SU-DHL-6 (cell line): ENCODE measurements at regions not wholly inside any gene's neighbourhood (a gene's known extent, or its start where the extent isn't known, plus 50 kb on each side); places are given as distances from the start of the nearest gene placed in this dataset.

Experiments
- H2AFZ ChIP-seq: fragments of 200-600 bp; sonication (generic); 2 replicates; pipeline ENCODE4 v1.6.1; 2014; ENCODE audit warnings: low read depth, mild to moderate bottlenecking, moderate library complexity, mixed read lengths, antibody characterized with exemption, low read length; ENCODE audit not compliant: severe bottlenecking
- H3F3A ChIP-seq: fragments of 200-600 bp; shearing (Covaris generic); 2 replicates; pipeline ENCODE4 v1.6.0; 2016; ENCODE audit warnings: antibody characterized with exemption, mild to moderate bottlenecking; ENCODE audit not compliant: insufficient read depth
- H3K27ac ChIP-seq: fragments of 200-600 bp; sonication (generic); 2 replicates; pipeline ENCODE4 v1.5.1; 2016; ENCODE audit warnings: low read depth, mild to moderate bottlenecking, low read length, moderate library complexity, mixed read lengths
- H3K27me3 ChIP-seq: fragments of 200-600 bp; sonication (generic), shearing (Covaris generic); 2 replicates; pipeline ENCODE4 v1.6.0; 2014; ENCODE audit warnings: mild to moderate bottlenecking, low read length
- H3K36me3 ChIP-seq: fragments of 200-600 bp; sonication (generic); 2 replicates; pipeline ENCODE4 v1.6.1; 2014; ENCODE audit warnings: mild to moderate bottlenecking, low read length, mixed read lengths
- H3K4me2 ChIP-seq: fragments of 300-600, 200-600 bp; shearing (Covaris generic), sonication (generic); 2 replicates; pipeline ENCODE4 v1.6.0; 2014; ENCODE audit warnings: low read length, low read depth, mild to moderate bottlenecking; ENCODE audit not compliant: poor library complexity, severe bottlenecking
- H3K4me3 ChIP-seq: fragments of 200-600 bp; sonication (generic); 2 replicates; pipeline ENCODE4 v1.5.1; 2014; ENCODE audit warnings: antibody characterized with exemption, low read length, mild to moderate bottlenecking, mixed read lengths; ENCODE audit not compliant: insufficient read depth, poor library complexity, severe bottlenecking
- H3K79me2 ChIP-seq: fragments of 200-600 bp; sonication (generic); 2 replicates; pipeline ENCODE4 v1.6.1; 2014; ENCODE audit warnings: mild to moderate bottlenecking, low read length, moderate library complexity; ENCODE audit not compliant: insufficient read depth
- H3K9ac ChIP-seq: fragments of 200-600 bp; sonication (generic); 2 replicates; pipeline ENCODE4 v1.7.0; 2014; ENCODE audit warnings: mild to moderate bottlenecking, low read length
- H3K9me2 ChIP-seq: fragments of 200-600 bp; sonication (generic); replicated peaks from 2 replicates; pipeline ENCODE4 v1.6.1; 2014; ENCODE audit warnings: low read length; ENCODE audit not compliant: insufficient read depth
- H3K9me3 ChIP-seq: fragments of 200-600 bp; sonication (generic); 2 replicates; pipeline ENCODE4 v1.6.1; 2014; ENCODE audit warnings: low read length, mixed read lengths; ENCODE audit not compliant: insufficient read depth
- H4K20me1 ChIP-seq: fragments of 200-600 bp; sonication (generic); 2 replicates; pipeline ENCODE4 v1.6.1; 2014; ENCODE audit warnings: low read depth, mild to moderate bottlenecking, antibody characterized with exemption, low read length, moderate library complexity, mixed read lengths
- CTCF ChIP-seq: fragments of 200-600 bp; sonication (generic); IDR thresholded peaks from one replicate; pipeline ENCODE4 v1.5.1; 2017; ENCODE audit warnings: antibody characterized with exemption, mild to moderate bottlenecking, low read length, moderate library complexity; ENCODE audit not compliant: insufficient read depth, poor library complexity, severe bottlenecking
- EZH2phosphoT487 ChIP-seq: fragments of 200-600 bp; sonication (generic), shearing (Covaris generic); conservative IDR thresholded peaks from 2 replicates; pipeline ENCODE4 v1.6.1; 2018; ENCODE audit warnings: mild to moderate bottlenecking, antibody characterized with exemption, low read length, moderate library complexity, mixed read lengths

GRCh38 chr3:25226747-25227146, 201.3 kb upstream of the RARB start:
- TF ChIP-seq EZH2phosphoT487 = no peak
- no peak for TF ChIP-seq CTCF
- Histone ChIP-seq H3F3A (no peaks in the 10 kb centered on the region), H3K9ac (no peak overlapping the region), H3K4me2 (no peak overlapping the region), H3K9me2 (no peaks in the 10 kb centered on the region), H2AFZ (no peak overlapping the region), H3K9me3 (no peaks in the 10 kb centered on the region), H3K36me3 (no peaks in the 10 kb centered on the region), H4K20me1 (no peaks in the 10 kb centered on the region), H3K27ac (no peak overlapping the region), H3K79me2 (no peaks in the 10 kb centered on the region), H3K27me3 (no peaks in the 10 kb centered on the region), H3K4me3 (no peak overlapping the region)

GRCh38 chr3:25229586-25229985, 198.5 kb upstream of the RARB start:
- H3K79me2 ChIP-seq = no peaks in the 10 kb centered on the region
- H3K9me2 ChIP-seq = no peaks in the 10 kb centered on the region
- TF ChIP-seq EZH2phosphoT487 = no peak
- TF ChIP-seq CTCF = no peak
- H3K27ac ChIP-seq = no peak overlapping the region
- no peak overlapping the region for H3K4me3 ChIP-seq
- H3K9ac ChIP-seq = no peak overlapping the region
- no peaks in the 10 kb centered on the region for H3K36me3 ChIP-seq
- H3K4me2 ChIP-seq = no peak overlapping the region
- H3K27me3 ChIP-seq = no peaks in the 10 kb centered on the region
- no peaks in the 10 kb centered on the region for H3F3A ChIP-seq
- H2AFZ ChIP-seq = no peak overlapping the region
- no peaks in the 10 kb centered on the region for H3K9me3 ChIP-seq
- H4K20me1 ChIP-seq = no peaks in the 10 kb centered on the region

- H3K9me2 ChIP-seq = no peaks in the 10 kb centered on the region
- no peaks in the 10 kb centered on the region for H4K20me1 ChIP-seq
- no peaks in the 10 kb centered on the region for H3K9me3 ChIP-seq
- H3K27ac ChIP-seq = no peak overlapping the region
- no peak overlapping the region for H3K4me3 ChIP-seq
- H3K79me2 ChIP-seq = no peaks in the 10 kb centered on the region
- no peak overlapping the region for H3K9ac ChIP-seq
- H3F3A ChIP-seq = no peaks in the 10 kb centered on the region
- TF ChIP-seq EZH2phosphoT487 (no peak), CTCF (no peak)
- H3K4me2 ChIP-seq = no peak overlapping the region
- no peaks in the 10 kb centered on the region for H3K36me3 ChIP-seq
- H2AFZ ChIP-seq = no peak overlapping the region
- no peaks in the 10 kb centered on the region for H3K27me3 ChIP-seq
Measured at GRCh38 chr3:25235031-25235430, 193.0 kb upstream of the RARB start.

- TF ChIP-seq EZH2phosphoT487 = no peak
- TF ChIP-seq CTCF = no peak
- no peak overlapping the region for H3K9ac ChIP-seq
- H3K79me2 ChIP-seq = no peaks in the 10 kb centered on the region
- H2AFZ ChIP-seq = no peak overlapping the region
- H4K20me1 ChIP-seq = no peaks in the 10 kb centered on the region
- no peaks in the 10 kb centered on the region for H3K9me3 ChIP-seq
- no peaks in the 10 kb centered on the region for H3K27me3 ChIP-seq
- no peaks in the 10 kb centered on the region for H3K9me2 ChIP-seq
- H3K4me2 ChIP-seq = no peak overlapping the region
- no peaks in the 10 kb centered on the region for H3K36me3 ChIP-seq
- no peak overlapping the region for H3K4me3 ChIP-seq
- no peak overlapping the region for H3K27ac ChIP-seq
- H3F3A ChIP-seq = no peaks in the 10 kb centered on the region
Measured at GRCh38 chr3:25235466-25235865, 192.6 kb upstream of the RARB start.
